CD14-positive monocyte (primary cell): ENCODE measurements at regions not wholly inside any gene's neighbourhood (a gene's known extent, or its start where the extent isn't known, plus 50 kb on each side); places are given as distances from the start of the nearest gene placed in this dataset.

Source experiments
- DNase-seq, 3 donors: peaks; one replicate each; pipeline ENCODE4 v3.0.0-alpha.2; 2011 to 2022
- H2AFZ ChIP-seq: 2 replicates; pipeline ENCODE4 v1.6.0; 2012; ENCODE audit warnings: mild to moderate bottlenecking, low read depth, low read length, inconsistent platforms; ENCODE audit not compliant: insufficient read depth, poor library complexity, severe bottlenecking
- H3K27ac ChIP-seq, 2 donors: 1 replicate in 1 of 2; 2 replicates in 1 of 2; pipeline ENCODE4 v1.5.1; 2012 to 2013; ENCODE audit warnings: low read length in 2 of 2, control low read depth in 1 of 2, inconsistent platforms in 1 of 2, low read depth in 1 of 2, mild to moderate bottlenecking in 1 of 2
- H3K27me3 ChIP-seq, 2 donors: one replicate each; pipeline versions ENCODE4 v1.6.0 to v1.6.1; 2011 to 2013; ENCODE audit warnings: low read length in 2 of 2; ENCODE audit not compliant: control insufficient read depth in 2 of 2, insufficient read depth in 2 of 2
- H3K36me3 ChIP-seq, 2 donors: replicated peaks in 1 of 2; 1 replicate in 1 of 2; 2 replicates in 1 of 2; pipeline versions ENCODE4 v1.5.1 to v1.6.1; 2012 to 2013; ENCODE audit warnings: low read length in 2 of 2, control low read depth in 1 of 2, inconsistent platforms in 1 of 2, mild to moderate bottlenecking in 1 of 2; ENCODE audit not compliant: insufficient read depth in 2 of 2, control insufficient read depth in 1 of 2
- H3K4me1 ChIP-seq, 2 donors: 1 replicate in 1 of 2; 2 replicates in 1 of 2; pipeline versions ENCODE4 v1.5.1 to v1.6.1; 2012 to 2013; ENCODE audit warnings: low read length in 2 of 2, control low read depth in 1 of 2, inconsistent platforms in 1 of 2, mild to moderate bottlenecking in 1 of 2, moderate library complexity in 1 of 2; ENCODE audit not compliant: insufficient read depth in 2 of 2, control insufficient read depth in 1 of 2
- H3K4me2 ChIP-seq: replicated peaks from 2 replicates; pipeline ENCODE3; 2012; ENCODE audit warnings: low read length, moderate library complexity, mild to moderate bottlenecking; ENCODE audit not compliant: poor library complexity, severe bottlenecking; ENCODE audit errors: extremely low read depth
- H3K4me3 ChIP-seq, 3 experiments: fragments of 200-600 bp in 1 of 3; sonication (generic) in 1 of 3; replicated peaks in 1 of 3; 1 replicate in 2 of 3; 2 replicates in 1 of 3; pipeline ENCODE4 v1.5.1; 2011 to 2013; ENCODE audit warnings: low read length in 3 of 3, mild to moderate bottlenecking in 3 of 3, control low read depth in 2 of 3, low read depth in 2 of 3, inconsistent platforms in 1 of 3, moderate library complexity in 1 of 3
- H3K79me2 ChIP-seq: 2 replicates; pipeline ENCODE4 v1.6.0; 2012; ENCODE audit warnings: mild to moderate bottlenecking, control low read depth, inconsistent platforms, low read length, moderate library complexity; ENCODE audit not compliant: insufficient read depth
- H3K9ac ChIP-seq: 2 replicates; pipeline ENCODE4 v1.6.0; 2017; ENCODE audit warnings: low read length, mild to moderate bottlenecking; ENCODE audit not compliant: insufficient read depth, poor library complexity, severe bottlenecking
- H3K9me3 ChIP-seq, 2 donors: replicated peaks in 1 of 2; 1 replicate in 1 of 2; 2 replicates in 1 of 2; pipeline versions ENCODE4 v1.5.1 to v1.6.1; 2012 to 2013; ENCODE audit warnings: low read length in 2 of 2, control low read depth in 1 of 2; ENCODE audit not compliant: control insufficient read depth in 1 of 2, insufficient read depth in 1 of 2
- H4K20me1 ChIP-seq: 2 replicates; pipeline ENCODE4 v1.6.0; 2012; ENCODE audit warnings: mild to moderate bottlenecking, low read length, control low read depth, moderate library complexity; ENCODE audit not compliant: insufficient read depth
- H3K27ac Mint-ChIP-seq, 7 donors: one replicate each; pipeline ENCODE4 v1.8.0; 2020; ENCODE audit warnings: mild to moderate bottlenecking in 7 of 7, mixed read lengths in 7 of 7, moderate library complexity in 6 of 7, inconsistent platforms in 2 of 7
- H3K27me3 Mint-ChIP-seq, 3 donors: one replicate each; pipeline ENCODE4 v1.8.0; 2021 to 2022; ENCODE audit warnings: low read depth in 3 of 3, mild to moderate bottlenecking in 3 of 3, mixed read lengths in 3 of 3, moderate library complexity in 3 of 3, inconsistent platforms in 1 of 3
- H3K36me3 Mint-ChIP-seq, 2 donors: one replicate each; pipeline ENCODE4 v1.8.0; 2020; ENCODE audit warnings: mixed read lengths in 2 of 2, inconsistent platforms in 1 of 2, mild to moderate bottlenecking in 1 of 2
- H3K4me1 Mint-ChIP-seq: one replicate; pipeline ENCODE4 v1.8.0; 2020; ENCODE audit warnings: mild to moderate bottlenecking, mixed read lengths
- H3K4me3 Mint-ChIP-seq, 2 donors: one replicate each; pipeline ENCODE4 v1.8.0; 2020; ENCODE audit warnings: mild to moderate bottlenecking in 2 of 2, mixed read lengths in 2 of 2, moderate library complexity in 1 of 2
- H3K9me3 Mint-ChIP-seq, 7 donors: one replicate each; pipeline ENCODE4 v1.8.0; 2020 to 2022; ENCODE audit warnings: mixed read lengths in 7 of 7, mild to moderate bottlenecking in 6 of 7, moderate library complexity in 6 of 7, inconsistent platforms in 2 of 7
- CTCF ChIP-seq: fragments of 200-600 bp; IDR thresholded peaks from one replicate; pipeline ENCODE4 v1.8.0; 2022; ENCODE audit warnings: antibody characterized with exemption, mild to moderate bottlenecking
- WGBS: methylation state at CpG from one replicate; pipeline ENCODE4 v1.1.5; 2013; ENCODE audit warnings: missing lambda C conversion rate; ENCODE audit not compliant: insufficient coverage; 5-methylcytosine and 5-hydroxymethylcytosine counted together
- intact Hi-C, 2 donors: fragments of 100-400 bp; cut with micrococcal nuclease; formaldehyde crosslinking; loops; one replicate each; pipeline versions ENCODE4 v1.15.0 to v1.15.1; 2023

DNA sequence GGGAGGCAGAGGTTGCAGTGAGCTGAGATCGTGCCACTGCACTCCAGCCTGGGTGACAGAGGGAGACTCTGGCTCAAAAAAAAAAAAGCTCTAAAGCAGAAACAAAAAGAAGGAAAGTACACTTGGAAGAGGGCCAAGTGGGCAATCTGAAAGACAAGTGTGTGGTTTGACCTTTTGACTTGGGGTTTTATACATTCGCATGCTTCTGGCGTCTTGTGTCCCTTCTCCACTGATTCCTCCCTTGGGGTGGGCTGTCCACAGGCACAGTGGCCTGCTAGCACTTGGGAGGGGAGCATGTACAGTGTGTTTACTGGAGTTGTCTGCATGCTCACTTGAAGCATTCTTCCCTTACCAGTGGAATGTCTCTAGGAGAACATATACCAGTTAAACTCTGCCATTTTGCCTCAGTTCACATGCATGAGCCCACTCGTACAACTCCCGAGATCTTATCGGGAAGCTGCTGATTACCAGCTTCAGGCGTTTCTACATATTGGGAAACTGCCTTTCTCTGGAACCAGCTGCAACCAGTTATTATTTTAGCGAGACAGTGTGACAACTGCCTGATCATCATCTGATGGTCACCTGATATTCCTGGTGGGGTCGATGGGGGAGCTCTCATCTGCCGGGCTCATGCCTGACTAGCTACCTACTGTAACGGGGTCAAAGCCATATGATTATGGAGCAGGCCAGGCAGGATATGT, 113.5 kb upstream of the ZNF678 start:
- Histone ChIP-seq H3K27me3 (peaks cover 0 to 5% of the 10 kb centered on the region in 2 donors), H3K4me1 (peaks cover 0 to 4% of the 10 kb centered on the region in 2 donors), H2AFZ (no peak overlapping the region), H3K27ac (no peak overlapping the region), H3K79me2 (no peaks in the 10 kb centered on the region), H3K4me2 (no peak overlapping the region), H3K9me3 (peaks cover 0 to 4% of the 10 kb centered on the region in 2 donors), H3K4me3 (no peak overlapping the region), H4K20me1 (no peaks in the 10 kb centered on the region), H3K36me3 (no peaks in the 10 kb centered on the region), H3K9ac (no peak overlapping the region)
- TF ChIP-seq CTCF, result no peak
- Mint-ChIP-seq H3K36me3 (no peaks in the 10 kb centered on the region), H3K27ac (peak overlapping the region in 1 of 7 donors; percentile 60), H3K4me3 (no peak overlapping the region), H3K4me1 (peaks cover 14% of the 10 kb centered on the region), H3K9me3 (peaks cover 2 to 17% (median 7%) of the 10 kb centered on the region in 7 donors), H3K27me3 (peaks cover 9 to 11% (median 10%) of the 10 kb centered on the region in 3 donors)
- intact Hi-C loops, result no loop called here
- WGBS, result 91% methylated on average over 8 of the region's 11 CpGs
- no peak for DNase-seq

- no peak overlapping the region for H3K27ac Mint-ChIP-seq
- WGBS, result 63% methylated on average over 3 of the region's 6 CpGs
- Histone ChIP-seq H3K4me3 (no peak overlapping the region), H3K36me3 (no peaks in the 10 kb centered on the region), H3K4me1 (peaks cover 0 to 4% of the 10 kb centered on the region in 2 donors), H3K4me2 (no peak overlapping the region), H3K27ac (no peak overlapping the region), H3K79me2 (no peaks in the 10 kb centered on the region), H3K9me3 (peaks cover 0 to 4% of the 10 kb centered on the region in 2 donors), H3K9ac (no peak overlapping the region), H4K20me1 (no peaks in the 10 kb centered on the region), H2AFZ (no peak overlapping the region), H3K27me3 (peaks cover 0 to 5% of the 10 kb centered on the region in 2 donors)
- peak; percentile 54 for TF ChIP-seq CTCF
- peaks cover 14% of the 10 kb centered on the region for H3K4me1 Mint-ChIP-seq
- H3K4me3 Mint-ChIP-seq, result no peak overlapping the region
- no peaks in the 10 kb centered on the region for H3K36me3 Mint-ChIP-seq
- intact Hi-C loops, result no loop called here
- peak in 1 of 3 donors; percentile 16 for DNase-seq
- H3K9me3 Mint-ChIP-seq, result peaks cover 2 to 17% (median 7%) of the 10 kb centered on the region in 7 donors
- H3K27me3 Mint-ChIP-seq, result peaks cover 6 to 8% (median 7%) of the 10 kb centered on the region in 3 donors
Measured at GRCh38 chr1:227449051-227449450, 114.3 kb upstream of the ZNF678 start.
